Peyer's patch (tissue), 4 donors: ENCODE measurements at regions not wholly inside any gene's neighbourhood (a gene's known extent, or its start where the extent isn't known, plus 50 kb on each side); places are given as distances from the start of the nearest gene placed in this dataset.

ENCODE experiments used
- POLR2A ChIP-seq, 2 donors: fragments of 450-650 bp; IDR thresholded peaks; one replicate each; pipeline ENCODE4 v1.5.1; 2017; ENCODE audit warnings: antibody characterized with exemption in 2 of 2, mild to moderate bottlenecking in 2 of 2, moderate library complexity in 2 of 2
- TF ChIP-seq, protein P1 (sequence below), 6 experiments: fragments of 450-650 bp in 4 of 6; fragments of 200-600 bp in 2 of 6; sonication (generic) in 1 of 6; IDR thresholded peaks; one replicate each; pipeline ENCODE4 v1.5.1; 2017 to 2019; ENCODE audit warnings: antibody characterized with exemption in 6 of 6, mild to moderate bottlenecking in 3 of 6, moderate library complexity in 1 of 6

GRCh38 chr3:22713936-22714335, 489.2 kb upstream of the UBE2E2 start:
- TF ChIP-seq, protein P1, sequence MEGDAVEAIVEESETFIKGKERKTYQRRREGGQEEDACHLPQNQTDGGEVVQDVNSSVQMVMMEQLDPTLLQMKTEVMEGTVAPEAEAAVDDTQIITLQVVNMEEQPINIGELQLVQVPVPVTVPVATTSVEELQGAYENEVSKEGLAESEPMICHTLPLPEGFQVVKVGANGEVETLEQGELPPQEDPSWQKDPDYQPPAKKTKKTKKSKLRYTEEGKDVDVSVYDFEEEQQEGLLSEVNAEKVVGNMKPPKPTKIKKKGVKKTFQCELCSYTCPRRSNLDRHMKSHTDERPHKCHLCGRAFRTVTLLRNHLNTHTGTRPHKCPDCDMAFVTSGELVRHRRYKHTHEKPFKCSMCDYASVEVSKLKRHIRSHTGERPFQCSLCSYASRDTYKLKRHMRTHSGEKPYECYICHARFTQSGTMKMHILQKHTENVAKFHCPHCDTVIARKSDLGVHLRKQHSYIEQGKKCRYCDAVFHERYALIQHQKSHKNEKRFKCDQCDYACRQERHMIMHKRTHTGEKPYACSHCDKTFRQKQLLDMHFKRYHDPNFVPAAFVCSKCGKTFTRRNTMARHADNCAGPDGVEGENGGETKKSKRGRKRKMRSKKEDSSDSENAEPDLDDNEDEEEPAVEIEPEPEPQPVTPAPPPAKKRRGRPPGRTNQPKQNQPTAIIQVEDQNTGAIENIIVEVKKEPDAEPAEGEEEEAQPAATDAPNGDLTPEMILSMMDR (IDR thresholded peaks at IDR 0.05): no peak
- TF ChIP-seq POLR2A (IDR thresholded peaks at IDR 0.05): no peak
